ENCODE measurements at regions not wholly inside any gene's neighbourhood (a gene's known extent, or its start where the extent isn't known, plus 50 kb on each side); places are given as distances from the start of the nearest gene placed in this dataset.

DNA sequence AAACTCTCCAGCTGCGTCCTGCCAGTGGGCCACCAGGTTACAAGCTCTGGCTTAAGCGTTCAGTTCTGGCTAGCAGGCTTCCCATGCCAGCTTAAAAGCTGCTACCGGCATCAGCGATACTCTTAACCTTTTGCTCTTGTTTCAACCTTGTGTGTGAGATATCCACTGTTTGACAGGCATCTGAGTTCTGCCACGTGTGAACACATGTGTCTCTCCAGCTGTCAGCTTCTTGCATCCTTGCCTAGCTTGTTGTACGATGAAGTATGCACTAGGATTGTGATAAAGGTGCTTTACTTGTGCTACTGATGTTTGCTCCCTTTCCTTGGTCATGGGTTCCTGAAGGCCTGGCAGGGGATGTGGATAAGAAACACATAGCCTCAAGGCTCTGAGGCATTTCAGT lies 201.6 kb downstream of the PRDM2 start:
- no peak overlapping the region for H3K4me3 ChIP-seq (ENCODE audit: low read length)
- TF ChIP-seq, protein P1, sequence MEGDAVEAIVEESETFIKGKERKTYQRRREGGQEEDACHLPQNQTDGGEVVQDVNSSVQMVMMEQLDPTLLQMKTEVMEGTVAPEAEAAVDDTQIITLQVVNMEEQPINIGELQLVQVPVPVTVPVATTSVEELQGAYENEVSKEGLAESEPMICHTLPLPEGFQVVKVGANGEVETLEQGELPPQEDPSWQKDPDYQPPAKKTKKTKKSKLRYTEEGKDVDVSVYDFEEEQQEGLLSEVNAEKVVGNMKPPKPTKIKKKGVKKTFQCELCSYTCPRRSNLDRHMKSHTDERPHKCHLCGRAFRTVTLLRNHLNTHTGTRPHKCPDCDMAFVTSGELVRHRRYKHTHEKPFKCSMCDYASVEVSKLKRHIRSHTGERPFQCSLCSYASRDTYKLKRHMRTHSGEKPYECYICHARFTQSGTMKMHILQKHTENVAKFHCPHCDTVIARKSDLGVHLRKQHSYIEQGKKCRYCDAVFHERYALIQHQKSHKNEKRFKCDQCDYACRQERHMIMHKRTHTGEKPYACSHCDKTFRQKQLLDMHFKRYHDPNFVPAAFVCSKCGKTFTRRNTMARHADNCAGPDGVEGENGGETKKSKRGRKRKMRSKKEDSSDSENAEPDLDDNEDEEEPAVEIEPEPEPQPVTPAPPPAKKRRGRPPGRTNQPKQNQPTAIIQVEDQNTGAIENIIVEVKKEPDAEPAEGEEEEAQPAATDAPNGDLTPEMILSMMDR (IDR thresholded peaks at IDR 0.05; ENCODE audit: insufficient read depth, low read depth, low read length, missing control alignments) = no peak
- no peak for DNase-seq (ENCODE audit: low read depth)

DNA sequence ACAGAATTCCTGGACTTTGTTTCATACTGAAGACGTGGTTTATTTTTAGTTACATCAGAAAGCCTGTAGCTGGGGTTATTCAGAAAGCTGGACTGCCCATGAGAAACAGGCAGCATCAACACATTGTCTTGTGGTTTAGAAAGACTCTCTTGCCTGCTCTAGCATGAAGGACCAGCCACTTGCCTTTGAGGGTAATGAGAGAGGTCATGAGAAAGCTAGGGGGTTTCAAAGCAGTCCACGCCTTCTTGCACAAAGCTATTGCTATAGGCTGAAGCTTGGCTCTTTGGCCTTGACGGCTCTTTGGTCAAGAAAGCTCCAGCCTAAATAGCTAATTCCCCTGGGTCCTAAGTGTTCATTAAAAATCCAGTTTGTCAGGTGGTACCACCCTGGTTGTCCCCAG lies 208.1 kb downstream of the PRDM2 start:
- DNase-seq (ENCODE audit: low read depth) = no peak
- TF ChIP-seq, protein P1 (IDR thresholded peaks at IDR 0.05; ENCODE audit: insufficient read depth, low read depth, low read length, missing control alignments) = no peak
- H3K4me3 ChIP-seq (ENCODE audit: low read length) = no peak overlapping the region

DNA sequence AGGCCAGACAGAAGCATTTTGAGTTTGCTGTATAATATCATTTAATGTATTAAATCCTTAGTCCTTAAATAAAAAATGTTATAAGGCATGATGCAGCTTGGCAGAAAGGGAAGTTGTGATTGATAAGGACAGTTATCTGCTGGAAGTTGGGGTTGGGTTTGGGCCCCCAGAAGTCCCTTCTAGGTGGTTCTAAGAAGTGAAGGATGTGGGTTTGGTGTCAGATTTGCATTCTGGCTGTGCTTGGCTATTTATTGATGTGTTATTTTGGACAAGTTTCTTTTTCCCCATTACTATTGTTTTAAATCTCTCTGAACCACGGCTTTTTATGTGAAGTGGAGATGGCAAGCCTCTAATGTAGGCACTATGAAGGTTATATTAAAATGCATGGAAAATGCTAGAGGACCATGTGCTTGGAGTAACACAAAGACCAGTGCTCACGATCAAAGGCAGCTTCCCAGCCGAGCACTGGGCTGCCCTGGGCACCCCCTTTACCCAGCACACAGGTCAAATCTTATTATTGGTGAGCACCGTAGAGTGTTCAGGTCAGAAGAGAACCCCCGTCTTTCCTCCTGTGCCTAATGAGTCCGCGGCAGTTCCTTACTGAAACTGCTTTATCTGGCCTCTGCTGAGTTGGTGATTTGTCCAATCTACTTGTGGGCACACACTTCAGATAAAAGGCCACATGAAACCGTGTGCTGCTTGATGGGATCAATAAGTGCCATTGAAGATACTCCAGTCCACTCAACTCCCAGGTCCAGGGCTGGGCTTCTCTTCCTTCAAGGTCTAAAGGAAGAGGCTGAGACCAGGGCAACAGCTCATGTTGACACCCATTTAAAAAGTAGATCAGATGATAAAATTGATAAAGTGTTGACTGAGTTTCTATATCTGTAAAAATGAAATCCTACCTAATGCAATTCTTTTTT lies 212.0 kb downstream of the PRDM2 start:
- DNase-seq (ENCODE audit: low read depth) = no peak
- H3K4me3 ChIP-seq (ENCODE audit: low read length) = no peak overlapping the region
- TF ChIP-seq, protein P1 (IDR thresholded peaks at IDR 0.05; ENCODE audit: insufficient read depth, low read depth, low read length, missing control alignments) = no peak

DNA sequence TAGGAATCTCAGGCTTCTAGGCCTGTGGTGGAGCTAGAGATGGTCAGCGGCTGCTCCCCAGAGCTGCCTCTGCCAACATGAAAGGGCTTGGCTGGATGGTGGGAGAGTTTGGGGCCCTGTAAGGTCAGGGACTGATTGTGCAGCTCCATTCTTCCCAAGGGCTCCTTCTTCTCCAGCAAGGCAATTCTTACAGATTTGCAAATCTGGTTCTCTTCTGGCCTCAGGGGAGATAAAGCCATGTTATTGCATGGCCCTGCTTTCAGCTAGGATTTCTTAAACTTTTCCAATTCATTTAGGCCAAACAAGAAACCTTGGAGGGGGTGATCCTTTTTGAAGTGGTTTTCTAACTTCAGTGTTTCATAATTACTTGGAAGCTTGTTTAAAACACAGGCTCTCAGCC lies 213.4 kb downstream of the PRDM2 start:
- DNase-seq (ENCODE audit: low read depth) = no peak
- H3K4me3 ChIP-seq (ENCODE audit: low read length) = no peak overlapping the region
- TF ChIP-seq, protein P1 (IDR thresholded peaks at IDR 0.05; ENCODE audit: insufficient read depth, low read depth, low read length, missing control alignments) = no peak

DNA sequence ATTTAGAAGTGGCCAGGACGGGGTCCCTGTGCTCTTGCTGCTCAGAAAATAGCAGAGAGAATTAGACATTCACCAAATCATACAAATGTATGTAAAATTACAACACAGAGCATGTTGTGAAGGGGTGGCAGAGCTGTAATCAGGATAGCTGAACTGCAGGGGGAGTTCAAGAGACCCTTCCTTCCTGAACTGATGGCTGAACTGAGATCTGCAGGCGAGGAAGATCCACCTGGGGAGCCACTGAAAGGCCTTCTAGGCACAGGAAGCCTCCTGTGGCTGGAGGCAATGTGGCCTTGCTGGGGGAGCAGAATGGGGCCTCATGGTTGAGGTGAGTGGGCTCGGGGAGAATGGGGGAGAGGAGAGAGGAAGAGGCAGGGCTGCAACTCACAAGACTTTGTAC lies 216.5 kb downstream of the PRDM2 start:
- H3K4me3 ChIP-seq (ENCODE audit: low read length) = no peak overlapping the region
- no peak for DNase-seq (ENCODE audit: low read depth)
- TF ChIP-seq, protein P1 (IDR thresholded peaks at IDR 0.05; ENCODE audit: insufficient read depth, low read depth, low read length, missing control alignments) = no peak

DNA sequence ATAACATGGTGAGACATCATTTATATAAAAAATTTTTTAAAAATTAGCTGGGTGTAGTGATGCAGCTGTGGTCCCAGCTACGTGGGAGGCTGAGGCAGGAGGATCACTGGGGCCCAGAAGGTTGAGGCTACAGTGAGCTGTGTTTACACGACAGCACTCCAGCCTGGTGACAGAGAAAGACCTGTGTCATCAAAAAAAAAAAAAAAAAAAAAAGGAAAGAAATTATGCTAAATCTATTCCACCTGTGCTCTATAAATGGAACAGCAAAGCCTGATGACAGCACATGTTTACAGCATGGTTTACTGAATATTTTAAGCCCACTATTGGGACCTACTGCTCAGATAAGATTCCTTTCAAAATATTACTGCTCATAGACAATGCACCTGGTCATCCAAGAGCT lies 217.6 kb downstream of the PRDM2 start:
- DNase-seq (ENCODE audit: low read depth) = no peak
- H3K4me3 ChIP-seq (ENCODE audit: low read length) = no peak overlapping the region
- TF ChIP-seq, protein P1 (IDR thresholded peaks at IDR 0.05; ENCODE audit: insufficient read depth, low read depth, low read length, missing control alignments) = no peak

DNA sequence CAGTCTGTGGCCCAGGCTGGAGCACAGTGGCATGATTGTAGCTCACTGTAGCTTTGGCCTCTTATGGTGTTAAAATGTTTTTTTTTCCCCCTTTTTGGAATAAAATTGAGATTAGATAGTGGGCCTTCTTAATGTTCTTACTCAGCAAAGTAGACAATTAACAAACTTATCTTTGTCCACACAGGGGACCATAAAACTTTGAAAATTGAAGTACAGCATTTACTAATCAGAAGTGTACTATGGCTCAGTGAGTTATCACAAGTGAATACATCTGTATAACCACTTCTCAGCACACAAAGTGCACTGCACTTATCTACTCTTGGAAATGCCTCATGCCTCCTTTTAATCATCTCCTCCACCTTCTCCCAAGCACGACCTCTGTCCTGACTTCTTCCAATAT lies 218.9 kb downstream of the PRDM2 start:
- no peak overlapping the region for H3K4me3 ChIP-seq (ENCODE audit: low read length)
- no peak for DNase-seq (ENCODE audit: low read depth)
- TF ChIP-seq, protein P1 (IDR thresholded peaks at IDR 0.05; ENCODE audit: insufficient read depth, low read depth, low read length, missing control alignments) = no peak

Data from epithelial cell of esophagus (primary cell).